HepG2 (cell line): ENCODE measurements at regions not wholly inside any gene's neighbourhood (a gene's known extent, or its start where the extent isn't known, plus 50 kb on each side); places are given as distances from the start of the nearest gene placed in this dataset.

ENCODE experiments used
- ATAC-seq: fragments of 200-7000 bp; cut with Tn5 transposase; 3 replicates; pipeline ENCODE4 v1.9.1; 2020; ENCODE audit warnings: mild to moderate bottlenecking, moderate library complexity
- BruUV-seq: library from RNA; stranded (reverse); fragments of 400-500 nt; replicated peaks from 2 replicates; lab custom pipeline; 2021; lab: Mats Ljungman, UMichigan
- CTCF ChIA-PET: fragments of 300-600 bp; formaldehyde crosslinking; extraction: SDS; loops from one replicate; lab custom pipeline; 2021; ENCODE audit warnings: low total read pairs, inconsistent platforms, low intra/inter-chr PET ratio; lab: Yijun Ruan, JAX
- POLR2A ChIA-PET: fragments of 350-600 bp; sonication (Branson Sonifier 250); formaldehyde crosslinking; loops from one replicate; lab custom pipeline; 2020; ENCODE audit warnings: antibody characterized with exemption, inconsistent platforms; lab: Yijun Ruan, JAX
- DNase-seq: peaks from one replicate; pipeline ENCODE4 v3.0.0-alpha.2; 2015; ENCODE audit warnings: low spot score
- FAIRE-seq: peaks from 3 replicates; lab custom pipeline; 2011; peaks lifted over from hg19 to GRCh38; lab: Jason Lieb, UNC
- H2AFZ ChIP-seq: one replicate; pipeline ENCODE4 v1.6.1; 2011; ENCODE audit warnings: low read length, inconsistent platforms
- H3K27ac ChIP-seq: fragments of 300-600 bp; 3 replicates; pipeline ENCODE4 v1.8.0; 2011; ENCODE audit warnings: mixed run types, mild to moderate bottlenecking, mixed read lengths, low read length, inconsistent platforms; ENCODE audit not compliant: insufficient read depth; ENCODE audit errors: extremely low read length
- H3K27me3 ChIP-seq, 2 experiments: fragments of 200-600 bp in 1 of 2; 2 replicates in 1 of 2; 3 replicates in 1 of 2; pipeline versions ENCODE4 v1.6.0 to v1.8.0; 2011; ENCODE audit warnings: low read length in 2 of 2, mild to moderate bottlenecking in 2 of 2, moderate library complexity in 2 of 2, inconsistent platforms in 1 of 2; ENCODE audit not compliant: insufficient read depth in 2 of 2, control insufficient read depth in 1 of 2
- H3K36me3 ChIP-seq, 2 experiments: fragments of 200-600 bp in 1 of 2; replicated peaks in 1 of 2; 2 replicates in 1 of 2; 3 replicates in 1 of 2; pipeline versions ENCODE4 v1.5.1 to v1.8.0; 2011; ENCODE audit warnings: low read length in 2 of 2, inconsistent platforms in 1 of 2; ENCODE audit not compliant: insufficient read depth in 2 of 2, control insufficient read depth in 1 of 2
- H3K4me1 ChIP-seq: 2 replicates; pipeline ENCODE4 v1.5.1; 2012; ENCODE audit warnings: low read length, inconsistent platforms; ENCODE audit not compliant: insufficient read depth
- H3K4me2 ChIP-seq: 2 replicates; pipeline ENCODE4 v1.6.0; 2011; ENCODE audit warnings: low read depth, low read length, inconsistent platforms
- H3K4me3 ChIP-seq, 3 experiments: fragments of 200-600 bp in 1 of 3; sonication (generic), shearing (Covaris generic) in 1 of 3; replicated peaks in 1 of 3; 2 replicates each; pipeline ENCODE4 v1.5.1; 2011 to 2016; ENCODE audit warnings: low read length in 3 of 3, inconsistent platforms in 2 of 3, low read depth in 2 of 3, mild to moderate bottlenecking in 2 of 3, control low read depth in 1 of 3, mixed read lengths in 1 of 3; ENCODE audit not compliant: insufficient read depth in 1 of 3
- H3K79me2 ChIP-seq: one replicate; pipeline ENCODE4 v1.6.1; 2011; ENCODE audit warnings: low read length, inconsistent platforms; ENCODE audit not compliant: insufficient read depth
- H3K9ac ChIP-seq: 2 replicates; pipeline ENCODE4 v1.6.0; 2011; ENCODE audit warnings: mild to moderate bottlenecking, low read depth, low read length, inconsistent platforms; ENCODE audit not compliant: insufficient read depth
- H3K9me3 ChIP-seq: 2 replicates; pipeline ENCODE4 v1.5.1; 2012; ENCODE audit warnings: mild to moderate bottlenecking, low read length
- H4K20me1 ChIP-seq: 2 replicates; pipeline ENCODE4 v1.6.0; 2011; ENCODE audit warnings: inconsistent platforms, mild to moderate bottlenecking, low read length, moderate library complexity; ENCODE audit not compliant: insufficient read depth
- ARID3A ChIP-seq: IDR thresholded peaks from 2 replicates; pipeline ENCODE4 v1.6.1; 2012; ENCODE audit warnings: low read depth, low read length, improper control_type of control experiment
- CREB3 ChIP-seq: sonication (generic); formaldehyde crosslinking; IDR thresholded peaks from 2 replicates; pipeline ENCODE4 v1.5.0; 2020; ENCODE audit warnings: missing genetic modification reagents
- EZH2 ChIP-seq: conservative IDR thresholded peaks from 2 replicates; pipeline ENCODE4 v1.6.1; 2012; ENCODE audit warnings: mild to moderate bottlenecking, low read depth, low read length, moderate library complexity
- PHF8 ChIP-seq: sonication (generic); formaldehyde crosslinking; IDR thresholded peaks from 2 replicates; pipeline ENCODE4 v1.5.0; 2020; ENCODE audit warnings: missing genetic modification reagents
- SNAPC2 ChIP-seq: sonication (generic); formaldehyde crosslinking; IDR thresholded peaks from 2 replicates; pipeline ENCODE4 v1.8.1; 2022; ENCODE audit warnings: mild to moderate bottlenecking, missing genetic modification reagents
- ZGPAT ChIP-seq: IDR thresholded peaks from 2 replicates; pipeline ENCODE4 v1.6.1; 2016; ENCODE audit warnings: mild to moderate bottlenecking
- ZNF280D ChIP-seq: sonication (generic); formaldehyde crosslinking; IDR thresholded peaks from 2 replicates; pipeline ENCODE4 v1.5.1; 2020; ENCODE audit warnings: mild to moderate bottlenecking, missing genetic modification reagents
- ZNF296 ChIP-seq: sonication (generic); formaldehyde crosslinking; conservative IDR thresholded peaks from 2 replicates; pipeline ENCODE4 v1.5.0; 2020; ENCODE audit warnings: mild to moderate bottlenecking, missing genetic modification reagents
- ZNF609 ChIP-seq: sonication (generic); formaldehyde crosslinking; IDR thresholded peaks from 2 replicates; pipeline ENCODE4 v1.4.0; 2020; ENCODE audit warnings: mild to moderate bottlenecking, missing genetic modification reagents, borderline replicate concordance
- ZNF737 ChIP-seq: sonication (generic); formaldehyde crosslinking; IDR thresholded peaks from 2 replicates; pipeline ENCODE4 v1.5.0; 2020; ENCODE audit warnings: missing genetic modification reagents, mild to moderate bottlenecking, borderline replicate concordance
- WGBS: methylation state at CpG from one replicate; pipeline ENCODE4 v1.1.6; 2017; ENCODE audit warnings: low lambda C conversion rate; 5-methylcytosine and 5-hydroxymethylcytosine counted together
- in situ Hi-C: cut with HindIII; loops from 2 replicates; pipeline ENCODE4 v1.10.0; 2017; ENCODE audit warnings: low pct_unique_long_range_greater_than_20kb; ENCODE audit not compliant: extremely low pct_ligation_motif_present
- intact Hi-C: fragments of 100-400 bp; cut with micrococcal nuclease; formaldehyde crosslinking; loops from one replicate; pipeline ENCODE4 v1.10.0; 2022; ENCODE audit not compliant: unreplicated experiment

GRCh38 chr16:49021136-49021535, 260.5 kb downstream of the CBLN1 start:
- ChIA-PET CTCF (no interaction called here), POLR2A (no interaction called here)
- Histone ChIP-seq H3K4me1 (no peaks in the 10 kb centered on the region), H3K4me3 (no peak overlapping the region), H3K9ac (no peak overlapping the region), H3K4me2 (no peak overlapping the region), H3K79me2 (no peaks in the 10 kb centered on the region), H3K27ac (no peak overlapping the region), H4K20me1 (no peaks in the 10 kb centered on the region), H3K9me3 (no peaks in the 10 kb centered on the region), H2AFZ (no peak overlapping the region), H3K27me3 (peaks cover 0 to 26% of the 10 kb centered on the region in 2 experiments; a peak in 2 of 5 replicates), H3K36me3 (no peaks in the 10 kb centered on the region)
- 2% methylated on average over 9 of the region's 9 CpGs for WGBS
- intact Hi-C loops (no loop called here), in situ Hi-C loops (no loop called here)
- no peak for ATAC-seq
- TF ChIP-seq SNAPC2 (CRISPR knock-in tag) = no peak
- no peak for TF ChIP-seq ARID3A
- no peak for TF ChIP-seq ZGPAT (CRISPR knock-in tag)
- no peak for TF ChIP-seq PHF8 (CRISPR knock-in tag)
- TF ChIP-seq CREB3 = no peak
- TF ChIP-seq ZNF609 = no peak
- TF ChIP-seq ZNF737 (CRISPR knock-in tag) = no peak
- no peak for TF ChIP-seq ZNF296 (CRISPR knock-in tag)
- no peak for TF ChIP-seq EZH2
- TF ChIP-seq ZNF280D (CRISPR knock-in tag) = no peak
- no TSS peak for BruUV-seq
- no peak for FAIRE-seq
- no peak for DNase-seq
